Neural progenitor cell (in vitro differentiated cells): ENCODE measurements at regions not wholly inside any gene's neighbourhood (a gene's known extent, or its start where the extent isn't known, plus 50 kb on each side); places are given as distances from the start of the nearest gene placed in this dataset.

Source experiments
- DNase-seq: peaks from one replicate; pipeline ENCODE4 v3.0.0-alpha.2; 2016; ENCODE audit warnings: low spot score
- H2AFZ ChIP-seq: fragments of 200-600 bp; sonication (generic); replicated peaks from 2 replicates; pipeline ENCODE4 v1.6.1; 2016; ENCODE audit warnings: antibody characterized with exemption
- H3F3A ChIP-seq: fragments of 200-600 bp; sonication (generic); 2 replicates; pipeline ENCODE4 v1.6.1; 2016; ENCODE audit warnings: antibody characterized with exemption, low read depth
- H3K27ac ChIP-seq: fragments of 200-600 bp; sonication (generic); 2 replicates; pipeline ENCODE4 v1.5.1; 2016; ENCODE audit warnings: mild to moderate bottlenecking
- H3K27me3 ChIP-seq: fragments of 200-600 bp; sonication (generic); 2 replicates; pipeline ENCODE4 v1.6.1; 2016; ENCODE audit warnings: mild to moderate bottlenecking, moderate library complexity
- H3K36me3 ChIP-seq: fragments of 200-600 bp; sonication (generic); 2 replicates; pipeline ENCODE4 v1.5.1; 2016
- H3K4me1 ChIP-seq: fragments of 200-600 bp; sonication (generic); 2 replicates; pipeline ENCODE4 v1.6.1; 2016; ENCODE audit warnings: mixed run types
- H3K4me2 ChIP-seq: fragments of 200-600 bp; sonication (generic); 2 replicates; pipeline ENCODE4 v1.6.1; 2016
- H3K4me3 ChIP-seq: fragments of 200-600 bp; sonication (generic); 2 replicates; pipeline ENCODE4 v1.5.1; 2016
- H3K79me2 ChIP-seq: fragments of 200-600 bp; sonication (generic); 2 replicates; pipeline ENCODE4 v1.6.1; 2016; ENCODE audit warnings: low read depth
- H3K9ac ChIP-seq: fragments of 200-600 bp; sonication (generic); 2 replicates; pipeline ENCODE4 v1.6.1; 2016
- H3K9me3 ChIP-seq: fragments of 200-600 bp; sonication (generic); 2 replicates; pipeline ENCODE4 v1.5.1; 2016; ENCODE audit warnings: low read depth
- H4K20me1 ChIP-seq: fragments of 200-600 bp; sonication (generic); 2 replicates; pipeline ENCODE4 v1.6.1; 2016; ENCODE audit warnings: low read depth
- H3K27ac Mint-ChIP-seq: 3 replicates; pipeline ENCODE4 v1.8.0; 2021; ENCODE audit warnings: mixed read lengths
- H3K27me3 Mint-ChIP-seq: 2 replicates; pipeline ENCODE4 v1.8.0; 2022; ENCODE audit warnings: low read depth, mild to moderate bottlenecking, inconsistent platforms, moderate library complexity, mixed read lengths; ENCODE audit not compliant: insufficient read depth
- H3K36me3 Mint-ChIP-seq: 3 replicates; pipeline ENCODE4 v1.8.0; 2021; ENCODE audit warnings: mixed read lengths
- H3K4me1 Mint-ChIP-seq: 3 replicates; pipeline ENCODE4 v1.8.0; 2021; ENCODE audit warnings: mixed read lengths
- H3K4me3 Mint-ChIP-seq: 3 replicates; pipeline ENCODE4 v1.8.0; 2021; ENCODE audit warnings: mild to moderate bottlenecking, moderate library complexity, mixed read lengths
- H3K9me3 Mint-ChIP-seq: 3 replicates; pipeline ENCODE4 v1.8.0; 2020; ENCODE audit warnings: mixed read lengths
- CTCF ChIP-seq: fragments of 200-600 bp; sonication (generic); IDR thresholded peaks from 2 replicates; pipeline ENCODE4 v1.5.1; 2017; ENCODE audit warnings: antibody characterized with exemption, mild to moderate bottlenecking
- EZH2 ChIP-seq: fragments of 200-600 bp; sonication (generic); IDR thresholded peaks from 2 replicates; pipeline ENCODE4 v1.6.1; 2017; ENCODE audit warnings: antibody characterized with exemption, mild to moderate bottlenecking, moderate library complexity
- EZH2phosphoT487 ChIP-seq: fragments of 200-600 bp; sonication (generic); IDR thresholded peaks from 2 replicates; pipeline ENCODE4 v1.6.1; 2017; ENCODE audit warnings: antibody characterized with exemption

- H3K9ac ChIP-seq, result no peak overlapping the region
- H3K27me3 ChIP-seq, result no peaks in the 10 kb centered on the region
- H3K4me3 Mint-ChIP-seq, result no peak overlapping the region
- H3K27ac ChIP-seq, result no peak overlapping the region
- no peak overlapping the region for H3K4me2 ChIP-seq
- H3K79me2 ChIP-seq, result no peaks in the 10 kb centered on the region
- no peak for DNase-seq
- no peaks in the 10 kb centered on the region for H3K9me3 Mint-ChIP-seq
- H3K36me3 Mint-ChIP-seq, result no peaks in the 10 kb centered on the region
- H3K27me3 Mint-ChIP-seq, result peaks cover 10% of the 10 kb centered on the region
- H3K9me3 ChIP-seq, result no peaks in the 10 kb centered on the region
- H4K20me1 ChIP-seq, result no peaks in the 10 kb centered on the region
- TF ChIP-seq CTCF (no peak), EZH2 (no peak)
- no peaks in the 10 kb centered on the region for H3F3A ChIP-seq
- H3K4me3 ChIP-seq, result no peak overlapping the region
- H3K27ac Mint-ChIP-seq, result no peak overlapping the region
- H2AFZ ChIP-seq, result no peak overlapping the region
- H3K36me3 ChIP-seq, result no peaks in the 10 kb centered on the region
- peaks cover 5% of the 10 kb centered on the region for H3K4me1 ChIP-seq
- peaks cover 5% of the 10 kb centered on the region for H3K4me1 Mint-ChIP-seq
Observed at GRCh38 chr16:73601911-73602310, 554.0 kb upstream of the ZFHX3 start.

- peaks cover under 1% of the 10 kb centered on the region for H3K4me1 Mint-ChIP-seq
- no peaks in the 10 kb centered on the region for H3K36me3 Mint-ChIP-seq
- DNase-seq, result no peak
- Histone ChIP-seq H2AFZ (no peak overlapping the region), H3K27ac (no peak overlapping the region), H3K4me3 (no peak overlapping the region), H3K79me2 (no peaks in the 10 kb centered on the region), H3K36me3 (no peaks in the 10 kb centered on the region), H3K4me2 (no peak overlapping the region), H4K20me1 (no peaks in the 10 kb centered on the region), H3K27me3 (no peaks in the 10 kb centered on the region), H3F3A (no peaks in the 10 kb centered on the region), H3K9ac (no peak overlapping the region), H3K9me3 (no peaks in the 10 kb centered on the region), H3K4me1 (peaks cover 1% of the 10 kb centered on the region)
- no peak overlapping the region for H3K27ac Mint-ChIP-seq
- no peak overlapping the region for H3K4me3 Mint-ChIP-seq
- TF ChIP-seq EZH2 (no peak), CTCF (no peak), EZH2phosphoT487 (no peak)
- H3K9me3 Mint-ChIP-seq, result no peaks in the 10 kb centered on the region
- H3K27me3 Mint-ChIP-seq, result peaks cover 7% of the 10 kb centered on the region
Observed at GRCh38 chr16:73599870-73600269, 551.9 kb upstream of the ZFHX3 start.

GRCh38 chr16:73599351-73599750 lies 551.4 kb upstream of the ZFHX3 start:
- Mint-ChIP-seq H3K4me1 (no peaks in the 10 kb centered on the region), H3K27me3 (peaks cover 6% of the 10 kb centered on the region), H3K27ac (no peak overlapping the region), H3K9me3 (no peaks in the 10 kb centered on the region), H3K4me3 (no peak overlapping the region), H3K36me3 (no peaks in the 10 kb centered on the region)
- DNase-seq, result no peak
- Histone ChIP-seq H3F3A (no peaks in the 10 kb centered on the region), H3K9ac (no peak overlapping the region), H2AFZ (no peak overlapping the region), H3K4me3 (no peak overlapping the region), H3K27ac (no peak overlapping the region), H3K79me2 (no peaks in the 10 kb centered on the region), H3K4me1 (no peaks in the 10 kb centered on the region), H4K20me1 (no peaks in the 10 kb centered on the region), H3K9me3 (no peaks in the 10 kb centered on the region), H3K4me2 (no peak overlapping the region), H3K27me3 (no peaks in the 10 kb centered on the region), H3K36me3 (no peaks in the 10 kb centered on the region)
- TF ChIP-seq EZH2phosphoT487 (no peak), EZH2 (no peak), CTCF (no peak)

GRCh38 chr16:73584157-73584556 lies 536.2 kb upstream of the ZFHX3 start:
- Mint-ChIP-seq H3K27ac (no peak overlapping the region), H3K4me3 (no peak overlapping the region), H3K9me3 (peaks cover 26% of the 10 kb centered on the region), H3K36me3 (peaks cover 2% of the 10 kb centered on the region), H3K27me3 (peaks cover 2% of the 10 kb centered on the region), H3K4me1 (no peaks in the 10 kb centered on the region)
- Histone ChIP-seq H3K36me3 (peaks cover 3% of the 10 kb centered on the region), H3K27me3 (no peaks in the 10 kb centered on the region), H3K4me1 (no peaks in the 10 kb centered on the region), H3F3A (no peaks in the 10 kb centered on the region), H3K9me3 (peaks cover 4% of the 10 kb centered on the region), H4K20me1 (no peaks in the 10 kb centered on the region), H3K79me2 (no peaks in the 10 kb centered on the region), H3K9ac (no peak overlapping the region), H3K4me3 (no peak overlapping the region), H3K4me2 (no peak overlapping the region), H3K27ac (no peak overlapping the region), H2AFZ (no peak overlapping the region)
- no peak for DNase-seq
- TF ChIP-seq CTCF (no peak), EZH2 (no peak), EZH2phosphoT487 (no peak)
